Chondrocyte (in vitro differentiated cells): ENCODE measurements at regions not wholly inside any gene's neighbourhood (a gene's known extent, or its start where the extent isn't known, plus 50 kb on each side); places are given as distances from the start of the nearest gene placed in this dataset.

Source experiments
- DNase-seq: peaks from one replicate; pipeline ENCODE4 v3.0.0; 2021; ENCODE audit warnings: mixed read lengths, low spot score
- H3K27ac Mint-ChIP-seq: one replicate; pipeline ENCODE4 v1.8.0; 2021; ENCODE audit warnings: mild to moderate bottlenecking, moderate library complexity, mixed read lengths; ENCODE audit not compliant: unreplicated experiment
- H3K27me3 Mint-ChIP-seq: 2 replicates; pipeline ENCODE4 v1.8.0; 2021; ENCODE audit warnings: low read depth, mixed read lengths
- H3K36me3 Mint-ChIP-seq: 2 replicates; pipeline ENCODE4 v1.8.0; 2021; ENCODE audit warnings: low read depth, mixed read lengths
- H3K4me1 Mint-ChIP-seq: 2 replicates; pipeline ENCODE4 v1.8.0; 2021; ENCODE audit warnings: low read depth, mild to moderate bottlenecking, mixed read lengths
- H3K4me3 Mint-ChIP-seq: one replicate; pipeline ENCODE4 v1.8.0; 2021; ENCODE audit warnings: mild to moderate bottlenecking, moderate library complexity, mixed read lengths; ENCODE audit not compliant: unreplicated experiment
- H3K9me3 Mint-ChIP-seq: 2 replicates; pipeline ENCODE4 v1.8.0; 2021; ENCODE audit warnings: low read depth, mixed read lengths
- CTCF ChIP-seq: fragments of 200-600 bp; sonication (generic); IDR thresholded peaks from 2 replicates; pipeline ENCODE4 v1.5.0; 2021; ENCODE audit warnings: antibody characterized with exemption, mild to moderate bottlenecking, moderate library complexity

- no peaks in the 10 kb centered on the region for H3K27me3 Mint-ChIP-seq
- no peak for DNase-seq
- no peaks in the 10 kb centered on the region for H3K36me3 Mint-ChIP-seq
- no peak overlapping the region for H3K4me3 Mint-ChIP-seq
- H3K9me3 Mint-ChIP-seq = peaks cover 11% of the 10 kb centered on the region
- H3K4me1 Mint-ChIP-seq = peaks cover 24% of the 10 kb centered on the region
- TF ChIP-seq CTCF = no peak
- no peak overlapping the region for H3K27ac Mint-ChIP-seq
Observed at GRCh38 chr1:172882385-172882784, 168.4 kb downstream of the TNFSF18 start.

- H3K9me3 Mint-ChIP-seq = peaks cover 11% of the 10 kb centered on the region
Observed at GRCh38 chr1:172882791-172883386, 167.9 kb downstream of the TNFSF18 start.

GRCh38 chr1:172883387-172883791 is 167.4 kb downstream of the TNFSF18 start:
- Mint-ChIP-seq H3K4me1 (peaks cover 24% of the 10 kb centered on the region), H3K27me3 (no peaks in the 10 kb centered on the region), H3K36me3 (no peaks in the 10 kb centered on the region), H3K27ac (no peak overlapping the region), H3K4me3 (no peak overlapping the region), H3K9me3 (peaks cover 11% of the 10 kb centered on the region)
- no peak for TF ChIP-seq CTCF
- DNase-seq = no peak

More at GRCh38 chr1:172882791-172883386, 167.9 kb downstream of the TNFSF18 start:
- no peak for DNase-seq
- Mint-ChIP-seq H3K27me3 (no peaks in the 10 kb centered on the region), H3K36me3 (no peaks in the 10 kb centered on the region), H3K4me3 (no peak overlapping the region), H3K4me1 (peaks cover 24% of the 10 kb centered on the region), H3K27ac (no peak overlapping the region)
- no peak for TF ChIP-seq CTCF

- no peak for DNase-seq
- no peaks in the 10 kb centered on the region for H3K36me3 Mint-ChIP-seq
- TF ChIP-seq CTCF = no peak
- H3K4me3 Mint-ChIP-seq = no peak overlapping the region
- H3K4me1 Mint-ChIP-seq = peaks cover 24% of the 10 kb centered on the region
- peaks cover 11% of the 10 kb centered on the region for H3K9me3 Mint-ChIP-seq
- no peaks in the 10 kb centered on the region for H3K27me3 Mint-ChIP-seq
- H3K27ac Mint-ChIP-seq = no peak overlapping the region
Observed at GRCh38 chr1:172883844-172884243, 166.9 kb downstream of the TNFSF18 start.

- H3K27ac Mint-ChIP-seq = no peak overlapping the region
- H3K36me3 Mint-ChIP-seq = no peaks in the 10 kb centered on the region
- no peak for DNase-seq
Observed at GRCh38 chr1:172885411-172885810, 165.3 kb downstream of the TNFSF18 start.

More at GRCh38 chr1:172885411-172885810, 165.3 kb downstream of the TNFSF18 start:
- H3K4me3 Mint-ChIP-seq = no peak overlapping the region
- no peak for TF ChIP-seq CTCF
- no peaks in the 10 kb centered on the region for H3K9me3 Mint-ChIP-seq
- no peaks in the 10 kb centered on the region for H3K27me3 Mint-ChIP-seq
- H3K4me1 Mint-ChIP-seq = peaks cover 24% of the 10 kb centered on the region
